ENCODE measurements at regions not wholly inside any gene's neighbourhood (a gene's known extent, or its start where the extent isn't known, plus 50 kb on each side); places are given as distances from the start of the nearest gene placed in this dataset.
"Not testable (repeated sequence)": the region's sequence is repeated elsewhere in the genome, so short reads cannot be mapped to it uniquely, and the experiment has no call there.

GRCh38 chr6:92682516-92683398 is 736.6 kb downstream of the EPHA7 start:
- no peak overlapping the region for H3K4me3 ChIP-seq (ENCODE audit: insufficient read depth, low read depth, low read length)
- WGBS, 2 experiments, result 85 to 90% methylated on average over 4 of the region's 4 CpGs

DNA sequence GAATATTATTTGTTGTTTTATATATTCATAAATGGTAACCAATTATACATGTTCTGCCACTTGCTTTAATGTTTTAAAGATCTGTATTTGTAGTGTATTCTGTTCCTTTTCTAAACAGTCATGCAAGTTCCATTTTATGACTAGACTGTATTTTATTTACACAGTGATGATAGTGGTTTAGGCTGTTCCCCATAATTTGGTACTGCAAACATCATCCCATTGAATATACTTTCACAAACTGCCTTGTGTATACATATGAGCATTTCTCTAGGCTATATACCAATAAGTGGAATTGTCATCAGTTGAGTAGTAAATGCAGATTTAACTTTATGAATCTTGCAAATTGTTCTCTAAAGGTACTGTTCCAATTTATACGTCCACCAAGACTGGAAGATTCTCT is 738.0 kb downstream of the EPHA7 start:
- H3K4me1 ChIP-seq (ENCODE audit: control insufficient read depth, insufficient read depth, low read length), result no peaks in the 10 kb centered on the region
- 100% methylated on average over 1 of the region's 1 CpG for WGBS, 2 experiments
- no peak overlapping the region for H3K27ac ChIP-seq (ENCODE audit: insufficient read depth, low read depth, low read length, poor library complexity, severe bottlenecking)
- H3K4me3 ChIP-seq (ENCODE audit: insufficient read depth, low read depth, low read length), result no peak overlapping the region
- H3K9me3 ChIP-seq (ENCODE audit: control insufficient read depth, low read length), result no peaks in the 10 kb centered on the region
- no peaks in the 10 kb centered on the region for H3K36me3 ChIP-seq (ENCODE audit: control insufficient read depth, insufficient read depth, low read length)
- no peaks in the 10 kb centered on the region for H3K27me3 ChIP-seq (ENCODE audit: control insufficient read depth, insufficient read depth, low read length, poor library complexity, severe bottlenecking)

More at GRCh38 chr6:92682516-92683398, 736.6 kb downstream of the EPHA7 start:
- Histone ChIP-seq H3K36me3 (ENCODE audit: control insufficient read depth, insufficient read depth, low read length) (no peaks in the 10 kb centered on the region), H3K27ac (ENCODE audit: insufficient read depth, low read depth, low read length, poor library complexity, severe bottlenecking) (no peak overlapping the region), H3K4me1 (ENCODE audit: control insufficient read depth, insufficient read depth, low read length) (no peaks in the 10 kb centered on the region), H3K27me3 (ENCODE audit: control insufficient read depth, insufficient read depth, low read length, poor library complexity, severe bottlenecking) (no peaks in the 10 kb centered on the region), H3K9me3 (ENCODE audit: control insufficient read depth, low read length) (no peaks in the 10 kb centered on the region)

GRCh38 chr6:92671462-92671861 is 747.9 kb downstream of the EPHA7 start:
- H3K9me3 ChIP-seq (ENCODE audit: control insufficient read depth, low read length); H3K4me3 ChIP-seq (ENCODE audit: insufficient read depth, low read depth, low read length); H3K27ac ChIP-seq (ENCODE audit: insufficient read depth, low read depth, low read length, poor library complexity, severe bottlenecking); H3K4me1 ChIP-seq (ENCODE audit: control insufficient read depth, insufficient read depth, low read length); H3K27me3 ChIP-seq (ENCODE audit: control insufficient read depth, insufficient read depth, low read length, poor library complexity, severe bottlenecking); H3K36me3 ChIP-seq (ENCODE audit: control insufficient read depth, insufficient read depth, low read length): not testable (repeated sequence)

DNA sequence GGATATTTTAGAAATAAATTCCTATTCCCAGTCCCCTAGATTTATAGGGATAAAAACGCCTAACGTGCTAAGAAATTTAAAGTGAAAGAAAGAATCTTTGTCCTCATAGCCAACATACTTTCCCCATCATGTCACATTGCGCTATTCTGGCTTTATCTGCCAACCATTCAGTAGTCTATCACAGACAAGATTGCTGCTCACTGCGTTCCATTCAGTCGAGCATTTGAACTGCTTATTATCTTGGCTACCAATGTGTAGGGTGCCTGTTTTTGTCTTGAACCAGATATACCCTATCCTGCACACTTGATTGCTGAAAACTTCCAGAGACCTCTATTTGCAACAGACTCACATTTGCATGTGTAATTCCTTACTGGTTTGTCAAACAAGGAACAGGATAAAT is 751.5 kb downstream of the EPHA7 start:
- Histone ChIP-seq H3K27me3 (ENCODE audit: control insufficient read depth, insufficient read depth, low read length, poor library complexity, severe bottlenecking) (no peaks in the 10 kb centered on the region), H3K9me3 (ENCODE audit: control insufficient read depth, low read length) (no peaks in the 10 kb centered on the region), H3K4me1 (ENCODE audit: control insufficient read depth, insufficient read depth, low read length) (no peaks in the 10 kb centered on the region), H3K4me3 (ENCODE audit: insufficient read depth, low read depth, low read length) (no peak overlapping the region), H3K27ac (ENCODE audit: insufficient read depth, low read depth, low read length, poor library complexity, severe bottlenecking) (no peak overlapping the region), H3K36me3 (ENCODE audit: control insufficient read depth, insufficient read depth, low read length) (no peaks in the 10 kb centered on the region)
- WGBS, 2 experiments, result 68 to 75% methylated on average over 4 to 5 of the region's 5 CpGs

DNA sequence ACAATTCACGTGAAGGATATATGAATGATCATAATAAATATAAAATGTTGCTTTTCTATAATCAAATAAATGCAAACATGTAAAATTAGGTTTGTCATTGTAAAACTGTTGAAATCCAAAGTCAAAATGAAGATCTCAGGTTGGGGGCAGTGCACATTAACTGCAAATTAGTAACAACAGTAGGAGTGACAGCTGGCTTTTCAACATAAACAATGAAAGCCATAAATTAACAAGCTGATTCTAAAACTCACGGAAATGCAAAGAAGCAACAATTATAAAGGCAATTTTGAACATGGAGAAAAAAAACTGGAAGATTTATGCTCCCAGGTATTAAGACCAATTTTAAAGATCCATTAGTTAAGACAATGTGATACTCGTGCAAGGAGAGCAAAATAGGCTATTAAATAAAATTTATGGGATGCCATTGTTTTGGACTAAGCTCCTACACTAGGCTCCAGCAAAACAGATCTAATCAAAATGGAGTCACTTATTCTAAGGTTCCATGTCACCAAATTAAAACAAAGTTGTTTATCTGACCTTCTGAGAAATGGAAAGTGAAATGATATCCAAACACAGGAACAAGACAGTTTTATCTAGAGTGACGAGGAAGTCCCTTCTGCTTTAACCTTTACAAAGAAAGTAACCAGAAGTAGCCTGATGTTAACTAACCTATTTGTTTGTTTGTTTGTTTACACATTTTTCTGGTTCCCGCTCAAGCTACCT is 770.8 kb downstream of the EPHA7 start:
- WGBS, 2 experiments, result 93 to 100% methylated on average over 1 to 4 of the region's 5 CpGs
- no peaks in the 10 kb centered on the region for H3K9me3 ChIP-seq (ENCODE audit: control insufficient read depth, low read length)
- H3K4me3 ChIP-seq (ENCODE audit: insufficient read depth, low read depth, low read length), result no peak overlapping the region
- no peak overlapping the region for H3K27ac ChIP-seq (ENCODE audit: insufficient read depth, low read depth, low read length, poor library complexity, severe bottlenecking)
- H3K36me3 ChIP-seq (ENCODE audit: control insufficient read depth, insufficient read depth, low read length), result no peaks in the 10 kb centered on the region
- H3K27me3 ChIP-seq (ENCODE audit: control insufficient read depth, insufficient read depth, low read length, poor library complexity, severe bottlenecking), result no peaks in the 10 kb centered on the region
- no peaks in the 10 kb centered on the region for H3K4me1 ChIP-seq (ENCODE audit: control insufficient read depth, insufficient read depth, low read length)

- Histone ChIP-seq H3K4me1 (ENCODE audit: control insufficient read depth, insufficient read depth, low read length) (no peaks in the 10 kb centered on the region), H3K9me3 (ENCODE audit: control insufficient read depth, low read length) (no peaks in the 10 kb centered on the region), H3K36me3 (ENCODE audit: control insufficient read depth, insufficient read depth, low read length) (no peaks in the 10 kb centered on the region), H3K27me3 (ENCODE audit: control insufficient read depth, insufficient read depth, low read length, poor library complexity, severe bottlenecking) (no peaks in the 10 kb centered on the region), H3K27ac (ENCODE audit: insufficient read depth, low read depth, low read length, poor library complexity, severe bottlenecking) (no peak overlapping the region), H3K4me3 (ENCODE audit: insufficient read depth, low read depth, low read length) (no peak overlapping the region)
- WGBS, 2 experiments, result 84 to 97% methylated on average over 3 to 5 of the region's 5 CpGs
Observed at GRCh38 chr6:92647630-92648029, 771.7 kb downstream of the EPHA7 start.

DNA sequence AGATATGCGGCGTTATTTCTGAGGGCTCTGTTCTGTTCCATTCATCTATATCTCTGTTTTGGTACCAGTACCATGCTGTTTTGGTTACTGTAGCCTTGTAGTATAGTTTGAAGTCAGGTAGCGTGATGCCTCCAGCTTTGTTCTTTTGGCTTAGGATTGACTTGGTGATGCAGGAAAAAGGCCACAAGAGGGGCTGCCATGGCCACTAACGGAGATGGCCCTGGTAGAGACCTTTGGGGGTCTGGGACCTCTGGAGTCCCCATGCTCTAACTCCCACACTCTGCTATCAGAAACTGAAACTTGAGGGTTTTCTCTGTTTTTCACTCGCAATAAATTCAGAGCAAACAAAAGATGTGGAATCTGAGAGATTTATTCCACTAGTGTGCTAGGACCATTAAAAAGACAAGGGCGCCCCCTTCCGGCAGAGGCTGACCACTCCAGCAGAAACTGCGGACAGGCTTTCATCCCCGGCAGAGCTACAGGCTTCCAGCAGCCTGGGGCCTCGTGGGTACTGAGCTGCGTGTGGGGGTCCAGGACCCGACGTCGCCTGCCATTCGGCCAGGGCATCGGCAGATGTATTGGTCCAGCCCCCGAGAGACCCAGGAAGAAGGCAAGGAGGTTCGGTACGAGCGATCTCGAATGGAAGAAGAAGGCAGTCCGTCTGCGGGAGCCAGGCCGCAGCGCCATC is 775.1 kb downstream of the EPHA7 start:
- 74 to 79% methylated on average over 23 of the region's 25 CpGs for WGBS, 2 experiments

DNA sequence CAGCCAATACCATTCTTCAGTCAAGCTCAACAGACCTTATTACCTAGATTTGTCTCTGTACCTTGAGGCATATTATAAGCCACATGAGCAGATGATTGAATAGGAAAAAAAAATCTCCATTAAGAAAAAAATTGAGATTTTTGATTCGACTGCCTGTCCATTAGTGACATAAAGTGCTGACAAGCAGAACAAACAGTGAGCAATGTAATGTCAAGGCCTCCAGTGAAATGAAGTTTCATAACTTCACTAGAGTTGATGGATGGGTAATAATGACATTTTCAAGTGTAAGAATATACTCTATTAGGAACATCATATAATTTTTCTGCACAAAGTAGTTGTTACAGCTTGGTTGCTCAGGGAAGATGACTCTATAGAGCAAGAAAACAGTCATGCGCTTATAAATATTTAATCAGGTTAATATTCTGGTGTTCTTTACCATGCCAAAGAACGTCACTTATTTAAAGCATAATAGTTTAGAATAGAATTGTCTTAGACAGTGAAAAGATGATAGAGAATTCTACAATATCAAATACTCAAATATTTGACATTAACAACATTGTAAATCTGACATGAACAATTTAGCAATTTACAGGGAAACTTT is 783.7 kb downstream of the EPHA7 start:
- Histone ChIP-seq H3K9me3 (ENCODE audit: control insufficient read depth, low read length) (no peaks in the 10 kb centered on the region), H3K4me1 (ENCODE audit: control insufficient read depth, insufficient read depth, low read length) (no peaks in the 10 kb centered on the region), H3K27ac (ENCODE audit: insufficient read depth, low read depth, low read length, poor library complexity, severe bottlenecking) (no peak overlapping the region), H3K4me3 (ENCODE audit: insufficient read depth, low read depth, low read length) (no peak overlapping the region), H3K36me3 (ENCODE audit: control insufficient read depth, insufficient read depth, low read length) (no peaks in the 10 kb centered on the region), H3K27me3 (ENCODE audit: control insufficient read depth, insufficient read depth, low read length, poor library complexity, severe bottlenecking) (no peaks in the 10 kb centered on the region)
- 86 to 98% methylated on average over 1 to 2 of the region's 3 CpGs for whole genome bisulfite sequencing, 2 experiments

More for the DNA sequence above, 775.1 kb downstream of the EPHA7 start:
- H3K4me3 ChIP-seq (ENCODE audit: insufficient read depth, low read depth, low read length); H3K27me3 ChIP-seq (ENCODE audit: control insufficient read depth, insufficient read depth, low read length, poor library complexity, severe bottlenecking); H3K27ac ChIP-seq (ENCODE audit: insufficient read depth, low read depth, low read length, poor library complexity, severe bottlenecking); H3K36me3 ChIP-seq (ENCODE audit: control insufficient read depth, insufficient read depth, low read length); H3K4me1 ChIP-seq (ENCODE audit: control insufficient read depth, insufficient read depth, low read length); H3K9me3 ChIP-seq (ENCODE audit: control insufficient read depth, low read length): not testable (repeated sequence)

DNA sequence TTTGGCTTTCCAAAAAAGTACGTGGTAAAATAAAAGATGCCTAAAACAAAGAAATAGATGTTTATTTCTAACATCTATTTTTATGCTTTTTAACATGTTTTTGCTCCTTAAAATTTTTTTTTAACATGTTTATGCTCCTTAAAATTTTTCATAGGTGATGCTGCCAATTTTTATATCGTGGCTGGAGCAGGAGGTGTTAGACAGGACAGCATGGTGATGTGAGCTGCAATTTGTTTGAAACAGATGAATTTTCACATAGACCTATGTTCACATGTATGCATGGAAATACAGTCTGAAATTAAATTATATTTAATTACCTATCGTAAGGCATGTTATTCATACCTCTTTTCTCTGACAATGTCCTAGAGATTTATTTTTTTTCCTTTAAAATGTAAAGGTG is 784.8 kb downstream of the EPHA7 start:
- 0% methylated on average over 1 of the region's 3 CpGs for WGBS, 2 experiments
- Histone ChIP-seq H3K9me3 (ENCODE audit: control insufficient read depth, low read length) (no peaks in the 10 kb centered on the region), H3K27ac (ENCODE audit: insufficient read depth, low read depth, low read length, poor library complexity, severe bottlenecking) (no peak overlapping the region), H3K27me3 (ENCODE audit: control insufficient read depth, insufficient read depth, low read length, poor library complexity, severe bottlenecking) (no peaks in the 10 kb centered on the region), H3K4me3 (ENCODE audit: insufficient read depth, low read depth, low read length) (no peak overlapping the region), H3K36me3 (ENCODE audit: control insufficient read depth, insufficient read depth, low read length) (no peaks in the 10 kb centered on the region), H3K4me1 (ENCODE audit: control insufficient read depth, insufficient read depth, low read length) (no peaks in the 10 kb centered on the region)

DNA sequence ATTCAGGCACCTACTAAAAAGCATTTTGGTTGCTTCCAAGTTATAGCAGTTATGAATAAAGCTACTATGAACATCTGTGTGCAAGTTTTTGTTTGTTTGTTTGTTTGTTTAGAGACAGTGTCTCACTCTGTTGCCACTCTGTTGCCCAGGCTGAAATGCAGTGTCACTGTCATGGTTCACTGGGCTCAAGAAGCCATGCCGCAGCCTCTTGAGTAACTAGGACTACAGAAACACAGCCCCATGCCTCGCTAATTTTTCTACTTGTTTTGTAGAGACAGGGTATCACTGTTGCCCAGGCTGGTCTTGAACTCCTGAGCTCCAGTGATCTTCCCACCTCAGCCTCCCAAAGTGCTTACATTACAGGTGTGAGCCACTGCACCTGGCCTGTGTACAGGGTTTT is 795.9 kb downstream of the EPHA7 start:
- H3K36me3 ChIP-seq (ENCODE audit: control insufficient read depth, insufficient read depth, low read length), result no peaks in the 10 kb centered on the region
- no peak overlapping the region for H3K27ac ChIP-seq (ENCODE audit: insufficient read depth, low read depth, low read length, poor library complexity, severe bottlenecking)
- H3K9me3 ChIP-seq (ENCODE audit: control insufficient read depth, low read length), result no peaks in the 10 kb centered on the region
- whole genome bisulfite sequencing, 2 experiments, result 89 to 92% methylated on average over 2 of the region's 2 CpGs
- H3K4me1 ChIP-seq (ENCODE audit: control insufficient read depth, insufficient read depth, low read length), result no peaks in the 10 kb centered on the region
- H3K27me3 ChIP-seq (ENCODE audit: control insufficient read depth, insufficient read depth, low read length, poor library complexity, severe bottlenecking), result no peaks in the 10 kb centered on the region
- no peak overlapping the region for H3K4me3 ChIP-seq (ENCODE audit: insufficient read depth, low read depth, low read length)

Measured in ectodermal cell (in vitro differentiated cells).